ENCODE measurements at regions not wholly inside any gene's neighbourhood (a gene's known extent, or its start where the extent isn't known, plus 50 kb on each side); places are given as distances from the start of the nearest gene placed in this dataset.

DNA sequence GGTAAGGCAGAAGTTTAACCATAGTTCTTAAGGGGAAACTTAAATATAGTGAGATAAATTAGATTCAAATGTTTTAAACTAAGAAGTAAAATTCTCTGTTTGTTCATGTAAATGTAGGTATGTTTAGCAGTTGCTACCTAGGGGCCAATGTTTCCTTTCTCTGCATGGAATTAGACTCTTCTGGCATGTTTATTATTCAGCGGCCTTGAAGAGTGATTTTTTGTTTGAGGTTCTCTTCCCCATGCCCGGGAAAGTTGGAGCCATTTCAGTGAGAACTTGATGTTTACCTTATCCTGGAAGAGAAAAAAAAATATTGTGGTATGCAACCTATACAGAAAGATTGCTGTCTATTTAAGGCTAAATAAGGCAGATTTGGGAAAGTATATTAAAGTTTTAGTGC, 492.9 kb downstream of the KLF5 start:
- no peak for TF ChIP-seq POLR2AphosphoS5 (IDR thresholded peaks at IDR 0.05; ENCODE audit: low read depth, low read length)
- TF ChIP-seq TAF1 (IDR thresholded peaks at IDR 0.05; ENCODE audit: borderline replicate concordance, insufficient read depth, low read length): no peak
- TF ChIP-seq, protein P1, sequence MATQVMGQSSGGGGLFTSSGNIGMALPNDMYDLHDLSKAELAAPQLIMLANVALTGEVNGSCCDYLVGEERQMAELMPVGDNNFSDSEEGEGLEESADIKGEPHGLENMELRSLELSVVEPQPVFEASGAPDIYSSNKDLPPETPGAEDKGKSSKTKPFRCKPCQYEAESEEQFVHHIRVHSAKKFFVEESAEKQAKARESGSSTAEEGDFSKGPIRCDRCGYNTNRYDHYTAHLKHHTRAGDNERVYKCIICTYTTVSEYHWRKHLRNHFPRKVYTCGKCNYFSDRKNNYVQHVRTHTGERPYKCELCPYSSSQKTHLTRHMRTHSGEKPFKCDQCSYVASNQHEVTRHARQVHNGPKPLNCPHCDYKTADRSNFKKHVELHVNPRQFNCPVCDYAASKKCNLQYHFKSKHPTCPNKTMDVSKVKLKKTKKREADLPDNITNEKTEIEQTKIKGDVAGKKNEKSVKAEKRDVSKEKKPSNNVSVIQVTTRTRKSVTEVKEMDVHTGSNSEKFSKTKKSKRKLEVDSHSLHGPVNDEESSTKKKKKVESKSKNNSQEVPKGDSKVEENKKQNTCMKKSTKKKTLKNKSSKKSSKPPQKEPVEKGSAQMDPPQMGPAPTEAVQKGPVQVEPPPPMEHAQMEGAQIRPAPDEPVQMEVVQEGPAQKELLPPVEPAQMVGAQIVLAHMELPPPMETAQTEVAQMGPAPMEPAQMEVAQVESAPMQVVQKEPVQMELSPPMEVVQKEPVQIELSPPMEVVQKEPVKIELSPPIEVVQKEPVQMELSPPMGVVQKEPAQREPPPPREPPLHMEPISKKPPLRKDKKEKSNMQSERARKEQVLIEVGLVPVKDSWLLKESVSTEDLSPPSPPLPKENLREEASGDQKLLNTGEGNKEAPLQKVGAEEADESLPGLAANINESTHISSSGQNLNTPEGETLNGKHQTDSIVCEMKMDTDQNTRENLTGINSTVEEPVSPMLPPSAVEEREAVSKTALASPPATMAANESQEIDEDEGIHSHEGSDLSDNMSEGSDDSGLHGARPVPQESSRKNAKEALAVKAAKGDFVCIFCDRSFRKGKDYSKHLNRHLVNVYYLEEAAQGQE (IDR thresholded peaks at IDR 0.05; ENCODE audit: insufficient read depth in 1 of 2, low read depth in 2 of 2, low read length in 2 of 2): no peak

All from PFSK-1 (cell line).